Umbilical cord (tissue), 1 donor: ENCODE measurements at regions not wholly inside any gene's neighbourhood (a gene's known extent, or its start where the extent isn't known, plus 50 kb on each side); places are given as distances from the start of the nearest gene placed in this dataset.

Source experiments
- DNase-seq: peaks from one replicate; pipeline ENCODE4 v3.0.0-alpha.2; 2015; ENCODE audit warnings: low spot score

- no peak for DNase-seq
Observed at GRCh38 chr9:80932947-80933780, 756.2 kb downstream of the TLE1 start.

GRCh38 chr9:80932181-80932580, 757.2 kb downstream of the TLE1 start:
- no peak for DNase-seq

- DNase-seq: no peak
Observed at GRCh38 chr9:80931163-80931562, 758.2 kb downstream of the TLE1 start.

GRCh38 chr9:80928697-80929096, 760.6 kb downstream of the TLE1 start:
- DNase-seq: no peak

- no peak for DNase-seq
Observed at GRCh38 chr9:80926611-80927010, 762.7 kb downstream of the TLE1 start.

- no peak for DNase-seq
Observed at GRCh38 chr9:80922544-80922943, 766.8 kb downstream of the TLE1 start.

GRCh38 chr9:80906728-80907127, 782.6 kb downstream of the TLE1 start:
- no peak for DNase-seq

GRCh38 chr9:80899208-80899607, 790.1 kb downstream of the TLE1 start:
- no peak for DNase-seq

GRCh38 chr9:80893190-80893589, 796.2 kb downstream of the TLE1 start:
- no peak for DNase-seq

- no peak for DNase-seq
Observed at GRCh38 chr9:80892703-80893102, 796.6 kb downstream of the TLE1 start.

- DNase-seq: no peak
Observed at GRCh38 chr9:80890124-80890523, 799.2 kb downstream of the TLE1 start.

- DNase-seq: no peak
Observed at GRCh38 chr9:80885894-80886293, 803.5 kb downstream of the TLE1 start.

GRCh38 chr9:80883826-80884579, 805.3 kb downstream of the TLE1 start:
- DNase-seq: no peak

GRCh38 chr9:80883426-80883825, 805.9 kb downstream of the TLE1 start:
- no peak for DNase-seq

- DNase-seq: no peak
Observed at GRCh38 chr9:80881940-80882339, 807.4 kb downstream of the TLE1 start.

- no peak for DNase-seq
Observed at GRCh38 chr9:80881320-80881719, 808.0 kb downstream of the TLE1 start.

GRCh38 chr9:80878556-80878955, 810.8 kb downstream of the TLE1 start:
- DNase-seq: no peak

- DNase-seq: no peak
Observed at GRCh38 chr9:80875947-80876346, 813.4 kb downstream of the TLE1 start.

GRCh38 chr9:80874276-80874675, 815.1 kb downstream of the TLE1 start:
- DNase-seq: no peak

GRCh38 chr9:80873861-80874260, 815.5 kb downstream of the TLE1 start:
- DNase-seq: no peak

- peak; percentile 64 for DNase-seq
Observed at GRCh38 chr9:80871596-80871995, 817.8 kb downstream of the TLE1 start.

GRCh38 chr9:80867731-80868130, 821.6 kb downstream of the TLE1 start:
- no peak for DNase-seq
